Endothelial cell of umbilical vein (primary cell): ENCODE measurements at regions not wholly inside any gene's neighbourhood (a gene's known extent, or its start where the extent isn't known, plus 50 kb on each side); places are given as distances from the start of the nearest gene placed in this dataset.

ENCODE experiments used
- BruUV-seq: library from RNA; stranded (reverse); fragments of 400-500 nt; replicated peaks from 2 replicates; lab custom pipeline; 2021; lab: Mats Ljungman, UMichigan
- CTCF ChIA-PET: fragments of 300-600, 350-600 bp; sonication (Branson Sonifier 250); formaldehyde crosslinking; loops from one replicate; lab custom pipeline; 2021; ENCODE audit warnings: antibody characterized with exemption, inconsistent platforms; lab: Charles Lee
- POLR2A ChIA-PET: fragments of 300-600, 350-600 bp; sonication (Branson Sonifier 250); formaldehyde crosslinking; loops from one replicate; lab custom pipeline; 2021; ENCODE audit warnings: antibody characterized with exemption, inconsistent platforms; lab: Charles Lee
- DNase-seq: peaks from one replicate; pipeline ENCODE4 v3.0.0-alpha.2; 2011; ENCODE audit warnings: low read depth, low spot score
- FAIRE-seq: peaks from 2 replicates; lab custom pipeline; 2011; peaks lifted over from hg19 to GRCh38; lab: Jason Lieb, UNC
- H2AFZ ChIP-seq: 2 replicates; pipeline ENCODE4 v1.6.0; 2012; ENCODE audit warnings: low read depth, low read length, control low read depth, inconsistent platforms
- H3K27ac ChIP-seq: 2 replicates; pipeline ENCODE4 v1.5.1; 2011; ENCODE audit warnings: low read depth, mild to moderate bottlenecking, control low read depth, low read length, moderate library complexity; ENCODE audit not compliant: insufficient read depth
- H3K27me3 ChIP-seq, 2 experiments: 2 replicates each; pipeline versions ENCODE4 v1.6.0 to v1.6.1; 2011; ENCODE audit warnings: low read length in 2 of 2, mixed read lengths in 1 of 2; ENCODE audit not compliant: control insufficient read depth in 2 of 2, insufficient read depth in 2 of 2
- H3K36me3 ChIP-seq, 2 experiments: 2 replicates in 1 of 2; 3 replicates in 1 of 2; pipeline ENCODE4 v1.5.1; 2011; ENCODE audit warnings: low read length in 2 of 2, mild to moderate bottlenecking in 1 of 2, moderate library complexity in 1 of 2; ENCODE audit not compliant: control insufficient read depth in 2 of 2, insufficient read depth in 2 of 2; ENCODE audit errors: extremely low read depth in 1 of 2
- H3K4me1 ChIP-seq: 3 replicates; pipeline ENCODE4 v1.5.1; 2011; ENCODE audit warnings: mild to moderate bottlenecking, low read length; ENCODE audit not compliant: control insufficient read depth, insufficient read depth; ENCODE audit errors: extremely low read depth
- H3K4me2 ChIP-seq: 2 replicates; pipeline ENCODE4 v1.6.1; 2011; ENCODE audit warnings: low read length, control low read depth, mixed read lengths; ENCODE audit not compliant: insufficient read depth
- H3K4me3 ChIP-seq, 3 experiments: fragments of 200-600 bp in 1 of 3; sonication (generic), shearing (Covaris generic) in 1 of 3; replicated peaks in 1 of 3; 2 replicates each; pipeline ENCODE4 v1.5.1; 2011 to 2016; ENCODE audit warnings: control low read depth in 3 of 3, low read length in 3 of 3, mild to moderate bottlenecking in 2 of 3, inconsistent platforms in 1 of 3, low read depth in 1 of 3, moderate library complexity in 1 of 3; ENCODE audit not compliant: insufficient read depth in 1 of 3
- H3K79me2 ChIP-seq: 2 replicates; pipeline ENCODE4 v1.6.0; 2012; ENCODE audit warnings: low read length, inconsistent platforms; ENCODE audit not compliant: control insufficient read depth, insufficient read depth
- H3K9ac ChIP-seq: replicated peaks from 2 replicates; pipeline ENCODE3; 2011; ENCODE audit warnings: low read length, control low read depth; ENCODE audit not compliant: insufficient read depth; ENCODE audit errors: extremely low read depth
- H3K9me1 ChIP-seq: replicated peaks from 3 replicates; pipeline ENCODE4 v1.6.0; 2011; ENCODE audit warnings: mild to moderate bottlenecking, low read length; ENCODE audit not compliant: control insufficient read depth, insufficient read depth; ENCODE audit errors: extremely low read depth
- H3K9me3 ChIP-seq: replicated peaks from 2 replicates; pipeline ENCODE4 v1.5.1; 2012; ENCODE audit warnings: low read length, inconsistent platforms; ENCODE audit not compliant: control insufficient read depth, insufficient read depth
- H4K20me1 ChIP-seq: replicated peaks from 2 replicates; pipeline ENCODE3; 2011; ENCODE audit warnings: mild to moderate bottlenecking, low read length; ENCODE audit not compliant: control insufficient read depth, insufficient read depth; ENCODE audit errors: extremely low read depth
- EZH2 ChIP-seq: IDR thresholded peaks from 2 replicates; pipeline ENCODE4 v1.6.1; 2012; ENCODE audit warnings: borderline replicate concordance, low read depth, mild to moderate bottlenecking, moderate library complexity, low read length, inconsistent platforms; ENCODE audit not compliant: severe bottlenecking
- FOS ChIP-seq: IDR thresholded peaks from 2 replicates; pipeline ENCODE4 v1.6.1; 2011; ENCODE audit warnings: mild to moderate bottlenecking, low read length, moderate library complexity, borderline replicate concordance; ENCODE audit not compliant: insufficient read depth
- GATA2 ChIP-seq: IDR thresholded peaks from 2 replicates; pipeline ENCODE4 v1.7.0; 2011; ENCODE audit warnings: low read depth, mild to moderate bottlenecking, moderate library complexity, mixed read lengths, low read length; ENCODE audit not compliant: insufficient read length, insufficient read depth
- JUN ChIP-seq: IDR thresholded peaks from 2 replicates; pipeline ENCODE4 v1.6.1; 2011; ENCODE audit warnings: borderline replicate concordance, low read depth; ENCODE audit not compliant: insufficient read length, insufficient read depth
- MYC ChIP-seq: IDR thresholded peaks from one replicate; pipeline ENCODE4 v1.6.1; 2011; ENCODE audit warnings: mild to moderate bottlenecking, low read depth, low read length
- POLR2A ChIP-seq: IDR thresholded peaks from 2 replicates; pipeline ENCODE4 v1.6.1; 2012; ENCODE audit warnings: low read depth, mild to moderate bottlenecking, control low read depth, low read length
- POLR2AphosphoS5 ChIP-seq: IDR thresholded peaks from 2 replicates; pipeline ENCODE4 v1.6.1; 2012; ENCODE audit warnings: low read depth, mild to moderate bottlenecking, control low read depth, low read length, moderate library complexity; ENCODE audit not compliant: insufficient read depth
- dilution Hi-C: fragments of 300-500 bp; cut with MboI; formaldehyde crosslinking; loops from one replicate; pipeline ENCODE4 v1.15.0; 2019; ENCODE audit warnings: low sequenced_read_pairs; ENCODE audit not compliant: extremely low pct_ligation_motif_present
- intact Hi-C: fragments of 100-400 bp; cut with micrococcal nuclease; formaldehyde crosslinking; loops from one replicate; pipeline ENCODE4 v1.10.0; 2022
- TF ChIP-seq, protein P1 (sequence below): IDR thresholded peaks from 2 replicates; pipeline ENCODE4 v1.6.1; 2011; ENCODE audit not compliant: insufficient read depth, insufficient read length
- TF ChIP-seq, protein P2 (sequence below), 2 donors: IDR thresholded peaks; 1 replicate in 1 of 2; 2 replicates in 1 of 2; pipeline ENCODE4 v1.5.1; 2011; ENCODE audit warnings: low read length in 2 of 2, mild to moderate bottlenecking in 2 of 2, moderate library complexity in 2 of 2, control low read depth in 1 of 2, inconsistent platforms in 1 of 2, low read depth in 1 of 2; ENCODE audit not compliant: insufficient read depth in 1 of 2; ENCODE audit errors: extremely low read depth in 1 of 2

DNA sequence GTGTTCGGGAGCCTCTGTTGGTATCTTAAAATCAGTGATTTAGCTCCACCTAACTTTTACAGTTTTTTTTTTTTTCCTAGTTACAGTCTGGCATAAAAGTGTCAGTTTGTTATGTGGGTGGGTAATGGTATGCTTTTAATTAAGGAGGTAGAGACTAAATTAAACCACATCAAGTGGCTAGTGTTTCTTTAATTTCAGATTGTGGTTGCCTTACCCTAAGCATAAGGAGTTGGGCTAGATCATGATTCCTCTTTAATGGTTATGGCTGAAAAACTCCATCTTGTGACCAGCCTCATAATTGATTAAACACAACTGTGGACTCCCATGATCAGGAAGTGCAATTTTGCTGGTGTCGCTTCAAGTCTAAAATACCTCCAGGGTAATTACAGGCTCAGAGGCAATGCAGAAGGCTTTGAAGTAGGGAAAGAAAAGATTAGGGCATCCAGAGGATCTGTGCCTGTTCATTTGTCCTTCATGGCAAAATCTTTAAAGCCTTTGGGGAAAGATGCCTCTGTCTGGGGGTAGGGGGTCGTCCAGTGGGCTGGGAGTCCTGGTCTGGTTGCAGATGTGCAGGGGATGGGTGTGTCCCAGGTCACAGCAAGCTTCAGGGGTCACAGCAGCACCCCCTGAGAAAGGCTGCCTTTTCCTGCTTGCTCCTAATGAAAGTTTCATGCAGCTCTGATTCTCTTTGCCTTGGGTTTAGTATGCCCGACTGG, 579.2 kb downstream of the BCL11A start:
- Histone ChIP-seq H3K4me1 (no peaks in the 10 kb centered on the region), H3K79me2 (no peaks in the 10 kb centered on the region), H3K4me3 (no peak overlapping the region), H3K9ac (no peak overlapping the region), H3K27ac (no peak overlapping the region), H3K9me1 (no peaks in the 10 kb centered on the region), H3K9me3 (peaks cover 7% of the 10 kb centered on the region), H2AFZ (no peak overlapping the region), H4K20me1 (no peaks in the 10 kb centered on the region), H3K4me2 (no peak overlapping the region), H3K36me3 (no peaks in the 10 kb centered on the region), H3K27me3 (no peaks in the 10 kb centered on the region)
- TF ChIP-seq FOS (no peak), EZH2 (no peak), JUN (no peak), MYC (no peak), GATA2 (no peak), POLR2AphosphoS5 (no peak), POLR2A (no peak)
- TF ChIP-seq, protein P1, sequence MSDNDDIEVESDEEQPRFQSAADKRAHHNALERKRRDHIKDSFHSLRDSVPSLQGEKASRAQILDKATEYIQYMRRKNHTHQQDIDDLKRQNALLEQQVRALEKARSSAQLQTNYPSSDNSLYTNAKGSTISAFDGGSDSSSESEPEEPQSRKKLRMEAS = no peak
- TF ChIP-seq, protein P2, sequence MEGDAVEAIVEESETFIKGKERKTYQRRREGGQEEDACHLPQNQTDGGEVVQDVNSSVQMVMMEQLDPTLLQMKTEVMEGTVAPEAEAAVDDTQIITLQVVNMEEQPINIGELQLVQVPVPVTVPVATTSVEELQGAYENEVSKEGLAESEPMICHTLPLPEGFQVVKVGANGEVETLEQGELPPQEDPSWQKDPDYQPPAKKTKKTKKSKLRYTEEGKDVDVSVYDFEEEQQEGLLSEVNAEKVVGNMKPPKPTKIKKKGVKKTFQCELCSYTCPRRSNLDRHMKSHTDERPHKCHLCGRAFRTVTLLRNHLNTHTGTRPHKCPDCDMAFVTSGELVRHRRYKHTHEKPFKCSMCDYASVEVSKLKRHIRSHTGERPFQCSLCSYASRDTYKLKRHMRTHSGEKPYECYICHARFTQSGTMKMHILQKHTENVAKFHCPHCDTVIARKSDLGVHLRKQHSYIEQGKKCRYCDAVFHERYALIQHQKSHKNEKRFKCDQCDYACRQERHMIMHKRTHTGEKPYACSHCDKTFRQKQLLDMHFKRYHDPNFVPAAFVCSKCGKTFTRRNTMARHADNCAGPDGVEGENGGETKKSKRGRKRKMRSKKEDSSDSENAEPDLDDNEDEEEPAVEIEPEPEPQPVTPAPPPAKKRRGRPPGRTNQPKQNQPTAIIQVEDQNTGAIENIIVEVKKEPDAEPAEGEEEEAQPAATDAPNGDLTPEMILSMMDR (IDR thresholded peaks at IDR 0.05; ENCODE audit: extremely low read depth in 1 of 2, insufficient read depth in 1 of 2, low read depth in 1 of 2, low read length in 2 of 2) = no peak
- ChIA-PET POLR2A (no interaction called here), CTCF (no interaction called here)
- intact Hi-C loops = no loop called here
- FAIRE-seq (no peak), DNase-seq (no peak)
- dilution Hi-C loops = no loop called here
- BruUV-seq = no TSS peak
